Transverse colon (tissue), 4 donors: ENCODE measurements at regions not wholly inside any gene's neighbourhood (a gene's known extent, or its start where the extent isn't known, plus 50 kb on each side); places are given as distances from the start of the nearest gene placed in this dataset.
"Not testable (repeated sequence)": the region's sequence is repeated elsewhere in the genome, so short reads cannot be mapped to it uniquely, and the experiment has no call there.

Source experiments
- DNase-seq: peaks from one replicate; pipeline ENCODE4 v3.0.0-alpha.2; 2019
- H3K27ac ChIP-seq, 4 donors: fragments of 200-600 bp; sonication (generic); 2 replicates each; pipeline ENCODE4 v1.5.1; 2016 to 2018; ENCODE audit warnings: inconsistent platforms in 4 of 4
- H3K27me3 ChIP-seq: fragments of 200-600 bp; sonication (generic); 2 replicates; pipeline ENCODE4 v1.5.1; 2017; ENCODE audit warnings: inconsistent platforms
- H3K36me3 ChIP-seq, 4 donors: fragments of 200-600 bp; sonication (generic); 2 replicates each; pipeline ENCODE4 v1.5.1; 2017 to 2019; ENCODE audit warnings: inconsistent platforms in 4 of 4
- H3K4me1 ChIP-seq, 4 donors: fragments of 200-600 bp; sonication (generic); 2 replicates each; pipeline ENCODE4 v1.5.1; 2017 to 2020; ENCODE audit warnings: inconsistent platforms in 4 of 4
- H3K4me3 ChIP-seq, 4 donors: fragments of 200-600 bp; sonication (generic); 1 replicate in 1 of 4; 2 replicates in 3 of 4; pipeline versions ENCODE4 v1.5.1 to v1.6.1; 2017 to 2019; ENCODE audit warnings: inconsistent platforms in 4 of 4
- H3K9me3 ChIP-seq, 2 donors: fragments of 200-600 bp; sonication (generic); 2 replicates each; pipeline ENCODE4 v1.5.1; 2017 to 2019; ENCODE audit warnings: inconsistent platforms in 2 of 2
- EP300 ChIP-seq: sonication (generic); formaldehyde crosslinking; IDR thresholded peaks from one replicate; pipeline ENCODE4 v1.6.1; 2017; ENCODE audit warnings: antibody characterized with exemption, low read depth
- POLR2A ChIP-seq: fragments of 450-650 bp; IDR thresholded peaks from one replicate; pipeline ENCODE4 v1.6.1; 2016; ENCODE audit warnings: antibody characterized with exemption, mild to moderate bottlenecking, moderate library complexity
- POLR2AphosphoS5 ChIP-seq, 3 donors: sonication (generic); formaldehyde crosslinking; IDR thresholded peaks; one replicate each; pipeline ENCODE4 v1.6.1; 2016; ENCODE audit warnings: antibody characterized with exemption in 3 of 3
- WGBS, 2 donors: methylation state at CpG; one replicate each; pipeline ENCODE4 v1.1.5; 2018; ENCODE audit warnings: low coverage in 1 of 2; 5-methylcytosine and 5-hydroxymethylcytosine counted together
- in situ Hi-C, 4 donors: fragments of 200-750 bp; cut with MboI; loops; one replicate each; pipeline versions ENCODE4 v1.15.0 to v1.15.1; 2017; ENCODE audit warnings: low sequenced_read_pairs in 3 of 4, low pct_ligation_motif_present in 1 of 4, low pct_unique_long_range_greater_than_20kb in 1 of 4
- intact Hi-C: fragments of 100-400 bp; cut with DNase I; formaldehyde crosslinking; loops from one replicate; pipeline ENCODE4 v1.15.1; 2023; ENCODE audit warnings: low total_unique reads
- TF ChIP-seq, protein P1 (sequence below), 5 experiments: fragments of 200-600 bp in 3 of 5; fragments of 450-650 bp in 2 of 5; sonication (generic) in 3 of 5; IDR thresholded peaks; 1 replicate in 2 of 5; 2 replicates in 3 of 5; pipeline ENCODE4 v1.5.1; 2016 to 2017; ENCODE audit warnings: antibody characterized with exemption in 5 of 5, inconsistent platforms in 3 of 5, mild to moderate bottlenecking in 2 of 5, moderate library complexity in 1 of 5

DNA sequence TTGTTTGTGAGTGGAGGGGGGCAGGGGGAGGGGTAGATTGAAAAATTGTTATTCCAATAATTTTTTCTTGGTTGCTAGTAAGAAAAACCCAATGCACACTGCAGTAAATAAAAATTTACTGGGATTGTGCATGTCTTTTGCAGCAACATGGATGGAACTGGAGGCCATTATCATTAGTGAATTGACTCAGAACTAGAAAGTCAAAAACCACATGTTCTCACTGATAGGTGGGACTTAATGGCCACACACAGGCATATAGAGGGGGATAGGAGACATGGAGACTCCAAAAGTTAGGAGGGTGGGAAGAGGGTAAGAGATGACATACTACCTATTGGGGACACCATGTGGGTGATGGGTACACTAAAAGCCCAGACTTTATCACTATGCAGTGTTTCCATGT, 67.2 kb downstream of the BUB3 start:
- intact Hi-C loops = no loop called here
- DNase-seq = no peak
- in situ Hi-C loops = no loop called here

DNA sequence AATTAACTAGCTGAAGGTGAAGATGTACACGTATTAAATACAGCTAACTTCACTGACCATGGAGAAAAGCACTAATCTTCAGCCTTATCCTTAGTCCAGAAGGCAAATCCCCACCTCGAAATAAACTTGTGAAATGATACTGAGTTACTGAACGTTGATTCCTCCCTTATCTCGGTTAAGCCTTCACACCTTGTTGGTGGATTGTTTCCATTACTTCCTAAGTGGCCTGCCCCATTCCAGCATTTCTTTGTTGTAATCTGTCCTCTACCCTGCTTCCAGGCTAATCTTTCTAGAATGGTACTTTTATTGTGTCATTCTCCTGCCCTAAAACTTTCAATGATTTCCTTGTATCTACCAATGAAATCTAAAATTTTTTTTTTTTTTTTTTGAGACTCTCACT, 68.6 kb downstream of the BUB3 start:
- Histone ChIP-seq H3K9me3 (no peaks in the 10 kb centered on the region), H3K27ac (no peak overlapping the region), H3K4me3 (no peak overlapping the region), H3K36me3 (no peaks in the 10 kb centered on the region), H3K27me3 (no peaks in the 10 kb centered on the region), H3K4me1 (no peaks in the 10 kb centered on the region)
- in situ Hi-C loops = no loop called here
- no peak for TF ChIP-seq POLR2A
- TF ChIP-seq, protein P1, sequence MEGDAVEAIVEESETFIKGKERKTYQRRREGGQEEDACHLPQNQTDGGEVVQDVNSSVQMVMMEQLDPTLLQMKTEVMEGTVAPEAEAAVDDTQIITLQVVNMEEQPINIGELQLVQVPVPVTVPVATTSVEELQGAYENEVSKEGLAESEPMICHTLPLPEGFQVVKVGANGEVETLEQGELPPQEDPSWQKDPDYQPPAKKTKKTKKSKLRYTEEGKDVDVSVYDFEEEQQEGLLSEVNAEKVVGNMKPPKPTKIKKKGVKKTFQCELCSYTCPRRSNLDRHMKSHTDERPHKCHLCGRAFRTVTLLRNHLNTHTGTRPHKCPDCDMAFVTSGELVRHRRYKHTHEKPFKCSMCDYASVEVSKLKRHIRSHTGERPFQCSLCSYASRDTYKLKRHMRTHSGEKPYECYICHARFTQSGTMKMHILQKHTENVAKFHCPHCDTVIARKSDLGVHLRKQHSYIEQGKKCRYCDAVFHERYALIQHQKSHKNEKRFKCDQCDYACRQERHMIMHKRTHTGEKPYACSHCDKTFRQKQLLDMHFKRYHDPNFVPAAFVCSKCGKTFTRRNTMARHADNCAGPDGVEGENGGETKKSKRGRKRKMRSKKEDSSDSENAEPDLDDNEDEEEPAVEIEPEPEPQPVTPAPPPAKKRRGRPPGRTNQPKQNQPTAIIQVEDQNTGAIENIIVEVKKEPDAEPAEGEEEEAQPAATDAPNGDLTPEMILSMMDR (IDR thresholded peaks at IDR 0.05) = no peak
- no peak for TF ChIP-seq EP300
- TF ChIP-seq POLR2AphosphoS5 (IDR thresholded peaks at IDR 0.05) = no peak
- intact Hi-C loops = no loop called here
- WGBS, 2 donors = 68 to 70% methylated on average over 4 of the region's 4 CpGs
- DNase-seq = no peak

More for the DNA sequence above, 67.2 kb downstream of the BUB3 start:
- H3K36me3 ChIP-seq = no peaks in the 10 kb centered on the region
- H3K27ac ChIP-seq = no peak overlapping the region
- H3K4me3 ChIP-seq = no peak overlapping the region
- no peaks in the 10 kb centered on the region for H3K4me1 ChIP-seq
- TF ChIP-seq, protein P1 (IDR thresholded peaks at IDR 0.05) = no peak
- TF ChIP-seq POLR2A (no peak), EP300 (no peak), POLR2AphosphoS5 (IDR thresholded peaks at IDR 0.05) (no peak)
- H3K9me3 ChIP-seq = no peaks in the 10 kb centered on the region
- H3K27me3 ChIP-seq = no peaks in the 10 kb centered on the region

DNA sequence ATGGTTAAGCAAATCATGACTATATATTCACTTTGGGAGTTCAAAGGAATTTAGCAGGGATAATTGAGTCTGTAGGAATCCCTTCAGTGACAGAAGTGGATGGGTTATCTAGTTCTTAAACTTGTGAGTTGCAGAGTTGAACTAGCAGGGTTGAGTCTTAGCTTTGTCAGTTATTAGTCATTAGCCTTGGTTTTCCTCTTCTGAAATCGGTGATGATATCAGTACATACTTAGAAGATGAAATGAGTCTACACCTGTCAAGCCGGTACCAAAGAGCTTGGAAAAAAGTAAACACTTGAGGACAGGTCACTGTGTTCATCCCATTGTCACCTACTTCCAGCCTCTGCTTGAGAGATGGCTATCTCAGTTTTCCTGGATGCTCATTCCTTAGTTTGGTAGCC, 73.5 kb downstream of the BUB3 start:
- Histone ChIP-seq H3K9me3 (no peaks in the 10 kb centered on the region), H3K36me3 (no peaks in the 10 kb centered on the region), H3K27me3 (no peaks in the 10 kb centered on the region), H3K27ac (no peak overlapping the region), H3K4me3 (no peak overlapping the region), H3K4me1 (no peaks in the 10 kb centered on the region)
- in situ Hi-C loops = no loop called here
- WGBS, 2 donors = 73 to 100% methylated on average over 1 to 2 of the region's 2 CpGs
- intact Hi-C loops = no loop called here
- TF ChIP-seq, protein P1 (IDR thresholded peaks at IDR 0.05) = no peak
- TF ChIP-seq POLR2A (no peak), EP300 (no peak), POLR2AphosphoS5 (IDR thresholded peaks at IDR 0.05) (no peak)
- no peak for DNase-seq

DNA sequence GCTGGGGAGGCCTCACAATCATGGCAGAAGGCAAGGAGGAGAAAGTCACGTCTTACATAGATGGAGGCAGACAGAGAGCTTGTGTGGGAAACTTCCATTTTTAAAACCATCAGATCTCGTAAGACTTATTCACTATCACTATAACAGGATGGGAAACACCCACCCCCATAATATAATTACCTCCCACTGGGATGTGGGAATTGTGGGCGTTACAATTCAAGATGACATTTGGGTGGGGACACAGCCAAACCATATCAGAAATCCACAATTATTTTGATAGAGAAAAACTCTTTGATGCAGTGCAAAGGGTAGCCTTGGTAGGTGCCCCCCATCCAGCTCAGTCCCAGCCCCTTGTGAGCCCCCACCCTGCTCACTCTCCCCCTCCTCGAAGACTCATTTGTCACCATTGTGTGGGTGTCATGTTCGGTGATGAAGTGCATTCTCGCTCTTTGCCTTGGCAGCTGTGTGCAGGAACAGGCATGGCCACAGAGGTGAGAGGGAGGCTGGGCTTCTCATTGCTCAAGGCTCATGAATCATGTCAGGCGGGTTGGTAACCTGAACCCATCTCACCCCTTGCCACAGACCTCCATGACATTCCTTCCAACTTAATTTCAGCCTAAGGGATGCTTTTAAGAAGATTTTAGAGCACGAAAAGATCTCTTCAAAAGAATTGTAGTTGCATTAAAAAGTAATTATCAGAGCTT, 75.9 kb downstream of the BUB3 start:
- H3K27me3 ChIP-seq = no peaks in the 10 kb centered on the region
- TF ChIP-seq, protein P1 (IDR thresholded peaks at IDR 0.05) = no peak
- no peak for TF ChIP-seq POLR2A
- no peak for TF ChIP-seq POLR2AphosphoS5 (IDR thresholded peaks at IDR 0.05)
- TF ChIP-seq EP300 = no peak
- no peak overlapping the region for H3K27ac ChIP-seq
- intact Hi-C loops (no loop called here), in situ Hi-C loops (no loop called here)
- no peaks in the 10 kb centered on the region for H3K4me1 ChIP-seq
- no peak for DNase-seq
- H3K9me3 ChIP-seq = peaks cover 1 to 3% of the 10 kb centered on the region in 2 donors
- no peak overlapping the region for H3K4me3 ChIP-seq
- whole genome bisulfite sequencing, 2 donors = 84 to 96% methylated on average over 3 to 8 of the region's 8 CpGs
- H3K36me3 ChIP-seq = no peaks in the 10 kb centered on the region

DNA sequence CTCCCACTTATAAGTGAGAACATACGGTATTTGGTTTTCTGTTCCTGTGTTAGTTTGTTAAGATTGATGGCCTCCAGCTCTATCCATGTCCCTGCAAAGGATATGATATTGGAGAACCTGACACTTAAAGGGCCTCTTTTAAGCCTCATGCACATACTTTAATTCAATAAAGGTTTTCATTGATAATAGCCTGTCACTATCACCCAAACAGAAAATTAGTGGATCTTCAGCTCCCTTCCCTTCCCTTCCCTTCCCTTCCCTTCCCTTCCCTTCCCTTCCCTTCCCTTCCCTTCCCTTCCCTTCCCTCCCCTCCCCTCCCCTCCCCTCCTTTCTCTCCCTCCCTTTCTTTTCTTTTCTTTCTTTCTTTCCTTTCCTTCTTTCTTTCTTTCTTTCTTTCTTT, 78.7 kb downstream of the BUB3 start:
- intact Hi-C loops, H3K27me3 ChIP-seq, H3K36me3 ChIP-seq, H3K9me3 ChIP-seq, H3K4me1 ChIP-seq, DNase-seq, H3K4me3 ChIP-seq, H3K27ac ChIP-seq, in situ Hi-C loops: not testable (repeated sequence)
- 83 to 93% methylated on average over 1 of the region's 1 CpG for WGBS, 2 donors

DNA sequence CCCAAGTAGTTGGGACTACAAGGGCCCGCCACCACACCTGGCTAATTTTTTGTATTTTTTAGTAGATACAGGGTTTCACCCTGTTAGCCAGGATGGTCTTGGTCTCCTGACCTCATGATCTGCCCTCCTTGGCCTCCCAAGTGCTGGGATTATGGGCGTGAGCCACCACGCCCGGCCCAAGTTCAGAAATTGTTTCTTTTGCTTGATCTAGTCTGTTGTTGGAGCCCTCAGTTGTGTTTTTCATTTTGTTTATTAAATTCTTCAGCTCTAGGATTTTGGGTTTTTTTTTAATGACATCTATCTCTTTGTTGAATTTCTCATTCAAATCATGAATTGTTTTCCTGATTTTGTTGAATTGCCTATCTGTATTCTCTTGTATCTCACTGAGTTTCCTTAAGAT, 80.8 kb downstream of the BUB3 start:
- in situ Hi-C loops = not testable (repeated sequence)

More for the DNA sequence above, 80.8 kb downstream of the BUB3 start:
- H3K9me3 ChIP-seq, H3K27me3 ChIP-seq, intact Hi-C loops, H3K4me1 ChIP-seq, H3K4me3 ChIP-seq, H3K36me3 ChIP-seq, DNase-seq, H3K27ac ChIP-seq: not testable (repeated sequence)
- WGBS, 2 donors = 95% methylated on average over 3 to 4 of the region's 4 CpGs
